GM18499 (cell line): ENCODE measurements at regions not wholly inside any gene's neighbourhood (a gene's known extent, or its start where the extent isn't known, plus 50 kb on each side); places are given as distances from the start of the nearest gene placed in this dataset.
"Not testable (repeated sequence)": the region's sequence is repeated elsewhere in the genome, so short reads cannot be mapped to it uniquely, and the experiment has no call there.

Experiments
- ATAC-seq: cut with Tn5 transposase; IDR thresholded peaks from one replicate; pipeline ENCODE4 v1.9.1; 2021; ENCODE audit warnings: moderate number of reproducible peaks; ENCODE audit not compliant: insufficient read depth, unreplicated experiment

DNA sequence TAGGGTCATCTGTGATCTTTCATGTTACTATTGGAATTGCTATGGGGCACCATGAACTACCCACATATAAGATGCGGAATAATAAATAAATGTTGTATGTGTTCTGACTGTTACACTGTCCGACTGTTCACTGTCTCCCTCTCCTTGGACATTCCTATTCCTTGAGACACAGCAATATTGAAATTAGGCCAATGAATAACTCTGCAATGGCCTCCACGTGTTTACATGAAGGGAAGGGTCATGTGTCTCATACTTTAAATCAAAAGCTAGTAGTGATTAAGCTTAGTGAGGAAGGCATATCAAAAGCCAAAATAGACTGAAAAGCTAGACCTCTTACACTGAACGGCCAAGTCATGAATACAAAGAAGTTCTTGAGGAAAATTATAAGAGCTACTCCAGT lies 751.3 kb downstream of the SOCS6 start:
- no peak for ATAC-seq

DNA sequence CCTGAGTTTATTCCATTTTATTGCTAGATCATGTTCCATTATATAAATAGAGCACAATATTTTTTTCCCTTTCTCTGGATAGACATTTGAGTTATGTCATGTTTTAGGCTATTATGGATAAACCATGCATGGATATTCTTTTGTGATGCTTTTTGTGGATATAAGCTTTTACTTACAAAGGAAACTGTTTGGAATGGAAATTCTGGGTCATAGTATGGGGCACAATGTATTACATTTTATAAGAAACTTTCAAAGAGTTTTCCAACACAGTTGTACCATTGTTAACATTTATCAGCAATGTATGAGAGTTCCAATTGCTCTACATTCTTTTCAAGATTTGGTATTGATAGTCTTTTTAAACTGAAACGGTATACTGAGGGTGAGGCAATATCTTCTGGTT lies 749.4 kb downstream of the SOCS6 start:
- no peak for ATAC-seq

DNA sequence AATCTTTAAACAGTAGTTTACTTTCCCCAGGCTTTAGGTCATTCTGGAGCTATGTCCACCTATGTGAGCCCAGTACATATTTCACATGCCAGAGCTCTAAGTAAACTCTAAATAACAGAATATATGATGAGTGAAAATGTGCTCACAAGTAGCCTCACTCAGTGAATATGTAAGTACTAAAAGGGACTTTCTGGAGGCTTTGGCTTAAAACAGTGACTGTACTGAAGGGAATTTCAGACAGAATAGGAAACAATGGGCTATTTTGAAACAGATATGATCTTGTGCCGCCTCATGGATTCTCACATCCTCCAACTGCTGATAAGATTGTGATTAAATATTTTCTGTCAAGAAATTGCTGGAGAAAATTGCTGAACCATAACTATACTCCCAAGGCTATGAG lies 747.9 kb downstream of the SOCS6 start:
- no peak for ATAC-seq

DNA sequence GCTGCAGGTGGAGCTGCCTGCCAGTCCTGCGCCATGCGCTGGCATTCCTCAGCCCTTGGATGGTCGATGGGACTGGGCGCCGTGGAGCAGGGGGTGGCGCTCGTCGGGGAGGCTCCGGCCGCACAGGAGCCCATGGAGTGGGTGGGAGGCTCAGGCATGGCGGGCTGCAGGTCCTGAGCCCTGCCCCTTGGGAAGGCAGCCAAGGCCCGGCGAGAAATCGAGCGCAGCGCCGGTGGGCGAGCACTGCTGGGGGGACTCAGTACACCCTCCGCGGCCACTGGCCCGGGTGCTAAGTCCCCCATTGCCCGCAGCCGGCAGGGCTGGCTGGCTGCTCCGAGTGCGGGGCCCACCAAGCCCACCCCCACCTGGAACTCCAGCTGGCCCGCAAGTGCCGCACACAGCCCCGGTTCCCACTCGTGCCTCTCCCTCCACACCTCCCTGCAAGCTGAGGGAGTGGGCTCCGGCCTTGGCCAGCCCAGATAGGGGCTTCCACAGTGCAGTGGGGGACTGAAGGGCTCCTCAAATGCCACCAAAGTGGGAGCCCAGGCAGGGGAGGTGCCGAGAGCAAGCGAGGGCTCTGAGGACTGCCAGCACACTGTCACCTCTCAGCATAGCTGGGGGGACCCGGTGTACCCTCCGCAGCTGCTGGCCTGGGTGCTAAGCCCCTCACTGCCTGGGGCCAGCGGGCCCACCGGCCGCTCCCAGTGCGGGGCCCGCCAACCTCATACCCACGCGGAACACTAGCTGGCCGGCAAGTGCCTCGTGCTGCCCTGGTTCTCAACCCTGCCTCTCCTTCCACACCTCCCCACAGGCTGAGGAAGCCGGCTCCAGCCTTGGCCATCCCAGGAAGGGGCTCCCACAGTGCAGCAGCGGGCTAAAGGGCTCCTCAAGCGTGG lies 742.7 kb downstream of the SOCS6 start:
- not testable (repeated sequence) for ATAC-seq

DNA sequence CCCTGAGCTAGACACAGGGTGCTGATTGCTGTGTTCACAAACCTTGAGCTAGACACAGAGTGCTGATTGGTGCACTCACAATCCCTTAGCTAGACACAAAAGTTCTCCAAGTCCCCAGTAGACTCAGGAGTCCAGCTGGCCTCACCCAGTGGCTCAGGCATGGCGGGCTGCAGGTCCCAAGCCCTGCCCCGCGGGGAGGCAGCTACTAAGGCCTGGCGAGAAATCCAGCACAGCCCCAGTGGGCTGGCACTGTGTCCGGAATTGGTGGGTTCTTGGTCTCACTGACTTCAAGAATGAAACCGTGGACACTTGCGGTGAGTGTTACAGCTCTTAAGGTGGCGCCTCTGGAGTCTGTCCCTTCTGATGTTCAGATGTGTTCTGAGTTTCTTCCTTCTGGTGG lies 741.2 kb downstream of the SOCS6 start:
- ATAC-seq: not testable (repeated sequence)

DNA sequence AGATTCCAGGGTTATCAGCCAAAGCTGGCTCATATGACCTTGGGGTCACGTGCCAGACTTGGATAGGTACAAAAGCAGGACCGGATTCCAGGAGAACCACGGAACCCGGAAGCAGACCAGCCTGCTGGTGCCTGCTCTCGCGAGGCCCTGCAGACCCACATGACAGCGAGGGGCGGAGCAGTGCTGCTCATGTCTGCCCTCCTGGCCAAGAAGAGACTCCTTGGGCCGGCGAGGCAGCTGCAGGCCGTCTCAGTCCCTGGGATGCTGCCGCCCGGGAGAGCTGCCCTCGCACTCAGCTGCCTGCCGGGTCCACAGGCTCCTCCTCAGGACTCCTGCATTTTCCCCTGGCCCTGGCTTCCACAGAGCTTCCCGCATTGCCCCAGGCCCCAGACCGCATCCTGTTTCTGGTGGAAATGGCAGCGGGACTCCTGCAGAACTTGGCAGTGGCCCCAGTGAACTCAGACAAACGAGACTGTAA lies 739.5 kb downstream of the SOCS6 start:
- no peak for ATAC-seq

DNA sequence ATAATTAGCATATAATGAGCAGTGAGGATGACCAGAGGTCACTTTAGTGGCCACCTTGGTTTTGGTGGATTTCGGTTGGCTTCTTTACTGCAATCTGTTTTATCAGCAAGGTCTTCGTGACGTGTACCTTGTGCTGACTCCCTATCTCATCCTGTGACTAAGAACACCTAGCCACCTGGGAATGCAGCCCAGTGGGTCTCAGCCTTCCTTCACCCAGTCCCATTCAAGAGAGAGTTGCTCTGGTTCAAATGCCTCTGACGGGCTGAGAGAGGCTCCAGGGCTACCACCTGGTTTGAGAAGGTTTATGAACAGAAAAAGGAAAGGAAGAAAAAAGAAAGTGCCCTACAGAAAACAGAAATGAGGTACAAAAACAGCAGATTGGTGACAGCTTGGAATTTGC lies 738.7 kb downstream of the SOCS6 start:
- ATAC-seq: no peak

DNA sequence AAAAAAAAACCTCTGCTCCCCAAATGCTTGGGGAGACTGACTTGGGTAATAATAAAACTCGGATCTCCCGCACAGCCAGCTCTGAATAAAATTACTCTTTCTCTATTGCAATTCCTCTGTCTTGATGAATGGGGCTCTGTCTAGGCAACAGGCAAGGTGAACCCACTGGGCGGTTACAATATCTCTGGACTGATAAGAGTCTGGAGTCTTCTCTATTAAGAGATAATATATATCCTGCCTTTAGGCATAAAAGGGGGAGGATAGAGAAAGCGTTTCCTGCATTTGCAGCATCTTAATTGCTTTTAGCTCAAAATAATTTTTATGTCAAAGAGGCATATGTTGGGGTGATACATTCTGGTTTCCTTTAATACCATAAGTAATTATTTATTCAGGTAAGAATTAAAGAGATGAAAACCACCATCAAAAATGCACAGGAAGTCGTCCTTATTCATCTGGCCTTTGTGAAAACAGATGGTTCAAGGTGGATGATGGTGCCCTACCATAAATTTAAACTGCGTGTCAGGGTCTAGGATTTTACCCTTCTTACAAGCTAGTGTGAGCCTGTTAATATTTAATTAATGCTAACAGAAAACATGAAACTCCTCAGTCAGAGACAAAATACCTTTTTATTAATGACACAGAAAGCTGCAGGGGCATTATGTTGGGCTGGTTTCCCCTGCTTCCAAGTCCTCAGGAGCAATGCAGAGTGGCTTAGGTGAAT lies 736.8 kb downstream of the SOCS6 start:
- no peak for ATAC-seq

DNA sequence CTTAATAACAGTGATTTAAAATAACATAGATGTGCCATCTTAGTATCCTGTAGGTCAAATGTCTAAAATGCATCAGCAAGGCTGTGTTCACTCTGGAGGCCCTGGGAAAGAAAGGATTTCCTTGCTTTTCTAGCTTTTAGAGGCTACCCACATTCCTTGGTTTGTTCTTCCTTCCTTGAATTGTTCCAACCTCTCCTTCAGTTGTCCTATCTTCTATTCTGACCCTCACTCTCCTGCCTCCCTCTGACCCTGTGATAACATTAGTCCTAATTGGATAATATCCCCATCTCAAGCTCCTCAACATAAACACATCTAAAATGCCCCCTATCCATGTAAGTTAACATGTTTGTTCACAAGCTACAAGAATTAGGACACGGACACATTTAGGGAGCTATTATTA lies 733.5 kb downstream of the SOCS6 start:
- ATAC-seq: no peak

DNA sequence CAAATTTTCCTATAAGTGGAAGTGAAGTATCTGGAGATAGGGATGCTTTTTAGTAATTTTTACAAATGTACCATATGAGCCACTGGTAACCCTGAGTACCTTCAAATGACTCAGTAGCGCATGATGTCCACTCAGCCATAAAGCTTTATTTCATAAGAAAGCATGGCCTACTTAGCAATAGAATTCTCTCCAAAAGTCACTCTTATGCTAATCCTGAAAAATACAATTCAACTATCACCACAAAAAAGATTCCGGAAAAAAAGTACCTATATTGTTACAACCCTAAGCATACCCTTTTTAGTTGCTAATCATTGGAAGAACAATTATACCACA lies 732.2 kb downstream of the SOCS6 start:
- no peak for ATAC-seq

DNA sequence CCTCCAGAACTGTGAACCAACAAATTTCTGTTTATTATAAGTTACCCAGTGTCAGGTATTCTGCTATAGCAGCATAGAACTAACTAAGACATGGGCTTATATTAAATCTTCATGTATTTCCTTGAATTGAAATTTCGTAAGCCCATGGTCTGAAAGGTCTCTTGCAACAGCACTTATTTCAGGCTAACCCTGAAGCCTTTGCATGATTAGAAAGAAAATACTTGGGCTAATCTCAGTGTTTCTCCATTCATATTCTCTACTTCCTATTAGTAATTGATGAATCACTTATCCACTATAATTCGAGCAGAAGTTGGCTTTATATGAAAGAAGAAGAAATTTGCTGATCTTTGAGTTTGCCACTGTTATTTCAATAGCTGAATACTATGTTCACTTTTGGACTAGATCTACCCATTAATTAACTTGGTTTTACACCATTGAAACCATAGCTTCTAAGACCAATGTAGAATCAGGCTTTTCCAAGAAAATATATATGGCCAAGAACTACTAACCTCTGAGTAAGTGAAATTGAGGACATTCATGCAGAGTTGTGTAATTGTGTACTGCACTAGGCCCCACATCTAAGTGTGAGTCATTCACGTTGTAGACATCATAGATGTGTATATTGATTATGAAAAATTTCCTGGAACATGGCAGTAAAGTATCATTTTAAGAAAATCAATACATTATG lies 731.6 kb downstream of the SOCS6 start:
- no peak for ATAC-seq

DNA sequence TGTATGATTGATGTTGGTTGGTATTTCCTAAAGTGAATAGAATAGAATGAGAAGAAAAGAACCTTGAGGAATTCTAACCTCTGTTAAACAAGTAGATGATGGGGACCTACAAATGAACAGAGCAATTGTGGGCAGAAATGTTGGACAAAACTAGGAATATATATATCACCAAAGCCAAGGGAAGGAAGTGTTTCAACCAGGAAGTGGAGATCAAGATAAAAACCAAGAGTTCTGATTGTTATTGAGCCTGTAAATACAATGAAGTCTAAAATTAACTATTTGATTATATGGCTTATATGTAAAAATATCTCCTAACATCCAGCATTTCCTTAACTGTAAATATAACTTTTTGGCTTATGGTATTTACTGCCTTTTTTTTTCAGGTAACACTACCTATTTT lies 730.0 kb downstream of the SOCS6 start:
- no peak for ATAC-seq

DNA sequence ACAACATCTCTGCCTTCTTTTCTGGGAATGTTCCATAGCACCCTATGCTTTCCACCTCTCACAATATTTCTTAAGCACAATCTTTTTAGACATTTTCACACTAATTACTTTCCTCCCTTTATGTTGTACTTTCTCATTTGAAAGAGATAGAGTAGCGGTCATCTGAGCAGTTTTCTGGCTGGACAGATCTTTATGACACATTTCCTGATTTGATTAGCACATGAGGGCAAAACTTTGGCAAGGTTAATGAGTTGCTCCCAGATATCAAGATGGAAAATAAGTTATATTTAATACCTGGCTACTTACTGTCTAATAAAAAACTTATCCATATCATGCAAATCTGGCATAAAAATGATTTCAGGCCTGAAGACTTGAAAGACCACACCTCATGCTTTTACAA lies 723.9 kb downstream of the SOCS6 start:
- no peak for ATAC-seq

DNA sequence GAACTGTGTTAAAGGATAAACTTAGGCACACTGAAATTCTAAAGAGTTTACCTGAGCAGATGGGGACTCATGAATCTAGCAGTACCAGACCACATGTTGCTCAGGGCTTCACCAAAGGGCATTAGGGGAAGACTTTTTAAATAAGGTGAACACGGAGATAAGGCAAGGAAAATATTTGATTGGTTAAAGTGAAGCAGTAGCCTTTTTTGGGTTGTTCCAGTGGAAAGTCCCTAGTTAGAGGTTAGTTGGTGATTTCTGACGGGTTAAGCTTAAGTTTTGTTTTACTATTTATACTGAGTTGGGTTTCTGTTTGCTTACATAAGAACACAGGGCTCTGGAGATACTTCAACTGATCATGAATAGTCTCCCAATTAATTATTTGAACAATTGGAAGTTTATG lies 722.5 kb downstream of the SOCS6 start:
- ATAC-seq: no peak

DNA sequence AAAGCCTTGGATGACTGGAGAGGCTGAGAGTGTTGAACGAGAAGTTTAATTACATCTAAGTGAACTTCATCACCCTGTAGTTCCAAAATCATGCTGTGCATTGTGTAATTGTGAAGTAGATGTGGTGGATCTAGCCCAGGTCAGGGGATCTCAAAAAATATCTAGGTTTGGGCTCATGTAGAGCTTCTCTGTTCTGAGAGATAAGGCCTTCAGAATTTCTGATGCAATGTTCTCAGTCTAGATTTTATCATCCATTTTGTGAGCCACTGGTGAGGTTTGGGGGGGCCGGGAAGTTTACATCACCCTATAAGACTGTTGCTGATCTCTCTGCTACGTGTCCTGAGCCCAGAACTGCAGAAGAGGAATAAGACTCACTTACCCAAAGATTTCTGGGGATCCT lies 719.4 kb downstream of the SOCS6 start:
- ATAC-seq: no peak

DNA sequence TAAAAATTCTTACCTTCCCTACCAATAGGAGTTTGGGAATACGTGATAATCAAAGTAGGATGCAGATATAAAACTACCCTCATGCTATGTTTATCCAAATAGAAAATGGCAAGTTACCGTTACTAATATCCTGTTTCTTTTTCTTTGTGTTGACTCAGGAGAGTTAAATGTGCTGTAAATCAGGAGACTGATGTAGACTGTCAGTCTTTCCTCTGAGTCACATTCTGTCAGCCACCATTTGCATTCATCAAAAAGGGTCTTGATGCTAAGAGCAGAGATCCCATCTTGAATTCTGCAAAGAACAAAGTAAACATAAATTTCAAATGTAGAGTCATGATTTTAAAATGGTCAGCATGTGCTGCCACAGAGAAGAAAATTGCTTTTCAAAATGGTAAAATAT lies 712.8 kb downstream of the SOCS6 start:
- no peak for ATAC-seq

DNA sequence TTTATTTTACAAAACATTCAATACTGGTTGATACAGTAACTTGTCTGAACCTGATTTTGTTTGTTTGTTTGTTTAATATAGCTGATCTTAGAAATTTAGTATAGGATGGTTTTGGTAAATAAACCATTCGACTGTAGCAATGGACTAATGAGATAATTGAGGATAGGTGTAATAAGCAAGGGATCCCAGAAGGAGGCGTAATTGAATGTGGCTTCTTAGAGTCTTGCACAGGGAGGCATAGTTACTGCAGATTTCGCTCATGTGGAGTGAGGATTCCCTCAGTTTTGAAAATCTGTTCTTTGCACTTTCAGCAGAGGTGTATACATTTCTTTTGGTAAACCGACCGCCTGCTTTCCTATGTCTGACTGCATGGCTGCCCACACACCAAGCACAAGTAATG lies 709.6 kb downstream of the SOCS6 start:
- no peak for ATAC-seq

DNA sequence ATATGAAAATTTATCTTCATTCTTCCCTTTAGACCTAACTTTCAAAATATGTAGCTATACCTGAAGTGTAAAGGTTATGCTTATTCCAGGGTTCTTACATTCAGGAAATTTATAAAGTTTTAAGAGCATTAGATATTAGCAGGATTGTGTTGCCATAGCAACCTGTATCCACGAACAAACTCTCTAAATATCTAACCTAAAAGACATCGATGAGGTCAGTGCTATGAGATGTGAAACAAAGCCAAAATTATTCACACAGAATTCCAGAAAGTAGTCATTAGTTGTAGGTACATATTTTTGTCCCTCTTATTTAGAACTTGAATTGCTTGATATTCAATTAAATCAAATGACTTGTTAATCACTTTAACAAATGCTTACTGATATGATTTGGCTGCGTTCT lies 705.3 kb downstream of the SOCS6 start:
- ATAC-seq: no peak

DNA sequence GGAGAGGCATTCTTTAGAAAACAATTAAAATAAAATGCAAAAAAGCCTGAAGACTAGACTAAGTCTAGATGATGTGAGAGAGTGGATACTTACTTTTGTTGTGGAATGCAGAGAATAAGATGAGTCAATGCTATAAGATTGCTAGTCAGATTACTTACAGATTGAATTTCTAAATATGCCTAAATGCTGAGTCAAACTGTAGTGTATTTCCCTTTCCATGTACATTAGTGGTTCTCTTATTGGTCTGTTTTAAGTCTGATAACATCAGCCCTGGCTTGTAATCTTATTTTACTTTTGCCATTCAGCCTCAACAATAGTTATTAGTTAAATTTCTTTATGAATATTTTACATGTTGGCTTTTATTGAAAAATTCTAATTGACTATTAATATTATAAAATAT lies 702.7 kb downstream of the SOCS6 start:
- ATAC-seq: no peak

DNA sequence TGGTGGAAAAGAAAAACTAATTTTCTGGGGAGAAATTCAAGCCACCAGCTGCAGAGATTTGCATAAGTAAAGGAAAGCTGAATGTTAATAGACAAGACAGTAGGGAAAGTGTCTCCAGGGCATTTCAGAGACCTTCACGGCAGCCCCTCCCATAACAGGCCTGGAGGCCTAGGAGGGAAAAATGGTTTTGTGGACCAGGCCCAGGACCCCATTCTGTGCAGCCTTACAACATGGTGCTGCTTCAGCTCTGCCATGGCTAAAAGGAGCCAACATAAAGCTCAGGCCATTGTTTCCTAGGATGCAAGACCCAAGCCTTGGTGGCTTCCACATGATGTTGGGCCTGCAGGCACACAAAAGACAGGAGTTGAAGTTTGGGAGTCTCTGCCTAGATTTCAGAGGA lies 697.1 kb downstream of the SOCS6 start:
- ATAC-seq: no peak

DNA sequence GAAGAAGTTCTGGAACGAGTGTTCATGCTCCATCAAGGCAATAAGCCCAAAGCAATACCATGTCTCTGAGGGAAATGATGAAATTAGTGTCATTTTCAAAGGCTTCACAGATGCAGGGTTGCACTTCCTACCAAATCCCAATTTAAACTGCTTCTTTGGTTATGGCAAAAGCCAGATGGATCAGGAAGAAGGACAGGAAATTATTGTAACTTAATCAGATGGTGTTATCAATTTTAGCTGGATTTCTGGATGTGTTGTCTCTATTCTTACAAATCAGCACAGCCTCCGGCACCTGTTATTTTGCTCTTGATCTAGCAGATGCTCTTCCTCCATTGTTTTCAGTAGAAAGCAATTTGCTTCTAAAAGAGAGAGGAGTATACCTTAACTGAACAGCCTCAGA lies 693.4 kb downstream of the SOCS6 start:
- ATAC-seq: no peak
